Loucy (cell line): ENCODE measurements at regions not wholly inside any gene's neighbourhood (a gene's known extent, or its start where the extent isn't known, plus 50 kb on each side); places are given as distances from the start of the nearest gene placed in this dataset.

Experiments
- H2AFZ ChIP-seq: fragments of 200-600 bp; sonication (generic); 2 replicates; pipeline ENCODE4 v1.6.0; 2016; ENCODE audit warnings: antibody characterized with exemption, mild to moderate bottlenecking, low read length, moderate library complexity
- H3F3A ChIP-seq: fragments of 200-600 bp; 2 replicates; pipeline ENCODE4 v1.6.0; 2016; ENCODE audit warnings: antibody characterized with exemption, low read depth, mild to moderate bottlenecking
- H3K27me3 ChIP-seq: fragments of 200-600 bp; sonication (generic); 2 replicates; pipeline ENCODE4 v1.6.1; 2014; ENCODE audit warnings: low read length, mild to moderate bottlenecking; ENCODE audit not compliant: insufficient read depth, poor library complexity, severe bottlenecking
- H3K36me3 ChIP-seq: fragments of 200-600 bp; sonication (generic); 2 replicates; pipeline ENCODE4 v1.6.1; 2016; ENCODE audit warnings: low read length; ENCODE audit not compliant: insufficient read depth
- H3K4me1 ChIP-seq: fragments of 200-600 bp; sonication (generic); 2 replicates; pipeline ENCODE4 v1.5.1; 2014; ENCODE audit warnings: low read length, mild to moderate bottlenecking; ENCODE audit not compliant: insufficient read depth, poor library complexity, severe bottlenecking
- H3K4me2 ChIP-seq: fragments of 200-600 bp; sonication (generic); 2 replicates; pipeline ENCODE4 v1.6.0; 2014; ENCODE audit warnings: antibody characterized with exemption, low read length, low read depth, mild to moderate bottlenecking; ENCODE audit not compliant: poor library complexity, severe bottlenecking
- H3K4me3 ChIP-seq: fragments of 200-600 bp; sonication (generic); 2 replicates; pipeline ENCODE4 v1.5.1; 2014; ENCODE audit warnings: low read length, mild to moderate bottlenecking, mixed read lengths; ENCODE audit not compliant: poor library complexity, severe bottlenecking
- H3K79me2 ChIP-seq: fragments of 200-600 bp; sonication (generic); 2 replicates; pipeline ENCODE4 v1.6.1; 2014; ENCODE audit warnings: low read length; ENCODE audit not compliant: insufficient read depth
- H3K9ac ChIP-seq: fragments of 200-600 bp; sonication (generic); 2 replicates; pipeline ENCODE4 v1.6.0; 2014; ENCODE audit warnings: mild to moderate bottlenecking, low read depth, low read length, moderate library complexity; ENCODE audit not compliant: poor library complexity, severe bottlenecking
- H3K9me2 ChIP-seq: fragments of 200-600 bp; sonication (generic); replicated peaks from 2 replicates; pipeline ENCODE4 v1.6.1; 2016; ENCODE audit warnings: low read depth, low read length, mixed read lengths
- H3K9me3 ChIP-seq: fragments of 200-600 bp; sonication (generic); 2 replicates; pipeline ENCODE4 v1.6.1; 2014; ENCODE audit warnings: mild to moderate bottlenecking, antibody characterized with exemption, low read length, low read depth; ENCODE audit not compliant: insufficient read depth
- H4K20me1 ChIP-seq: fragments of 200-600 bp; sonication (generic); 2 replicates; pipeline ENCODE4 v1.6.0; 2014; ENCODE audit warnings: antibody characterized with exemption, low read length, mild to moderate bottlenecking; ENCODE audit not compliant: insufficient read depth, poor library complexity, severe bottlenecking
- EZH2phosphoT487 ChIP-seq: fragments of 200-600 bp; IDR thresholded peaks from 2 replicates; pipeline ENCODE4 v1.6.1; 2018; ENCODE audit warnings: antibody characterized with exemption, mild to moderate bottlenecking, moderate library complexity, borderline replicate concordance
- TF ChIP-seq, protein P1 (sequence below): fragments of 200-600 bp; sonication (generic); conservative IDR thresholded peaks from 2 replicates; pipeline ENCODE4 v1.5.1; 2014; ENCODE audit warnings: mild to moderate bottlenecking, antibody characterized with exemption, low read length

DNA sequence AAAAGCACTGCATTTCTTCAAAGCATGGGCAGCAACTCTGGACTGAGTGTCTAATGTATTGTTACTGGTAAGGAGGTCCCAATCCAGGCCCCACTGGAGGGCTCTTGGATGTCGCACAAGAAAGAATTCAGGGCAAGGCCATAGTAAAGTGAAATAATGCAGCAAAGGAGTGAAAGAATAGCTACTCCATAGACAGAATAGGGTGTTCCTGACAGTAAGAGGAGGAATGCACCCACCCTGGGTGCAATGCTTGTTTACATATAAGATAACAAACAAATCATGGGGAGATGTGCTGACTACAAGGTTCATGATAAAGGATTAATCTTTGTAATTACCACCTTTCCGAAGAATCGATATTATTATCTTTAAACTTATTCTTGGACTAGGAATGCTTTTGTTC, 58.8 kb upstream of the ABCC4 start:
- Histone ChIP-seq H4K20me1 (no peaks in the 10 kb centered on the region), H3K4me3 (no peak overlapping the region), H3K9me3 (no peaks in the 10 kb centered on the region; the same call in 1 of the 2 replicates), H3K4me1 (no peaks in the 10 kb centered on the region), H3K9ac (no peak overlapping the region), H3K9me2 (no peaks in the 10 kb centered on the region), H3K4me2 (no peak overlapping the region), H2AFZ (no peak overlapping the region), H3K27me3 (no peaks in the 10 kb centered on the region), H3K79me2 (no peaks in the 10 kb centered on the region), H3F3A (no peaks in the 10 kb centered on the region), H3K36me3 (no peaks in the 10 kb centered on the region)
- no peak for TF ChIP-seq EZH2phosphoT487
- TF ChIP-seq, protein P1, sequence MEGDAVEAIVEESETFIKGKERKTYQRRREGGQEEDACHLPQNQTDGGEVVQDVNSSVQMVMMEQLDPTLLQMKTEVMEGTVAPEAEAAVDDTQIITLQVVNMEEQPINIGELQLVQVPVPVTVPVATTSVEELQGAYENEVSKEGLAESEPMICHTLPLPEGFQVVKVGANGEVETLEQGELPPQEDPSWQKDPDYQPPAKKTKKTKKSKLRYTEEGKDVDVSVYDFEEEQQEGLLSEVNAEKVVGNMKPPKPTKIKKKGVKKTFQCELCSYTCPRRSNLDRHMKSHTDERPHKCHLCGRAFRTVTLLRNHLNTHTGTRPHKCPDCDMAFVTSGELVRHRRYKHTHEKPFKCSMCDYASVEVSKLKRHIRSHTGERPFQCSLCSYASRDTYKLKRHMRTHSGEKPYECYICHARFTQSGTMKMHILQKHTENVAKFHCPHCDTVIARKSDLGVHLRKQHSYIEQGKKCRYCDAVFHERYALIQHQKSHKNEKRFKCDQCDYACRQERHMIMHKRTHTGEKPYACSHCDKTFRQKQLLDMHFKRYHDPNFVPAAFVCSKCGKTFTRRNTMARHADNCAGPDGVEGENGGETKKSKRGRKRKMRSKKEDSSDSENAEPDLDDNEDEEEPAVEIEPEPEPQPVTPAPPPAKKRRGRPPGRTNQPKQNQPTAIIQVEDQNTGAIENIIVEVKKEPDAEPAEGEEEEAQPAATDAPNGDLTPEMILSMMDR: no peak

DNA sequence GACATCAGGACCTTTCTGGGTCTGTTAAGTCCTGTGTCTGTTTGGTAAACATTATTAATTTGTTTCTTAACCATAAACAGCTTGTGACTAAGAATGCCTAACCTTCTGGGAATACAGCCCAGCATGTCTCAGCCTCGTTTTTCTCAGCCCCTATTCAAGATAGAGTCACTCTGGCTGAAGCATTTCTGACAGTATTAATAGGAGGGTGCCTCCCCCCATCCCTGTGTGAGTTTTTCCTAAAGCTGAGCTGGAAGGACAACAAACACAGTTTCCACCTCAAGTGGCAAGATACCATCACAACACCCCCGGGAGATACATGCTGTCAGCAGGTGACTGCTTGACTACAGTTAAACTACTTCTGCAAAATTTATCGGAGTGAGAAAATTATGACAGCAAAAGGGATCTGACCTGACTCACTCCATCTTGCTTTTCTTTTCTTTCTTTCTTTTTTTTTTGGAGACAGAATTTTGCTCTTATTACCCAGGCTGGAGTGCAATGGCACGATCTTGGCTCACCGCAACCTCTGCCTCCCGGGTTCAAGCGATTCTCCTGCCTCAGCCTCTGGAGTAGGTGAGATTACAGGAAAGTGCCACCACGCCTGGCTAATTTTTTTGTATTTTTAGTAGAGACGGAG, 59.3 kb upstream of the ABCC4 start:
- H3F3A ChIP-seq: no peaks in the 10 kb centered on the region
- H3K4me3 ChIP-seq: no peak overlapping the region
- no peaks in the 10 kb centered on the region; the same call in 1 of the 2 replicates for H3K9me3 ChIP-seq
- H3K4me2 ChIP-seq: no peak overlapping the region
- no peaks in the 10 kb centered on the region for H3K27me3 ChIP-seq
- H4K20me1 ChIP-seq: no peaks in the 10 kb centered on the region
- H3K9ac ChIP-seq: no peak overlapping the region
- H3K9me2 ChIP-seq: no peaks in the 10 kb centered on the region
- H3K4me1 ChIP-seq: no peaks in the 10 kb centered on the region
- no peak for TF ChIP-seq EZH2phosphoT487
- TF ChIP-seq, protein P1: no peak
- no peaks in the 10 kb centered on the region for H3K79me2 ChIP-seq
- H3K36me3 ChIP-seq: no peaks in the 10 kb centered on the region
- no peak overlapping the region for H2AFZ ChIP-seq

DNA sequence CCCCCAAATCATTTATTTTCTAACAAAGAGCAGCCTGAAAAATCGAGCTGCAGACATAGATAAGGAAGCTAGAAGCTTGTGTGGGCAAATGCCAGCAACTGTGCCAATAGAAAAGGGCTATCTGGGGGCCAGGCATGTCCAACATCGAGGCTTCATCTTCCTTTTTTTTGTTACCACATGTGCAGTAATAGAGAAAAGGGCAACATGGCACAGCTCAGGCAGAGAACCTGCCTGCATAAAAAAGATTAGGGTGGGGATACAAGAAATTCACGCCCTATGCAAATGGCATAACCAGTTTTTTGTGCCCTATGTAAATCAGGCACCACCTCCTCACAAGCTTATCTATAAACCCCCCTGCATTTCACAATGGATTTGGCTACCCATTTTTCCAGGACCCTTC, 60.4 kb upstream of the ABCC4 start:
- Histone ChIP-seq H2AFZ (no peak overlapping the region), H3K9me3 (no peaks in the 10 kb centered on the region; the same call in 1 of the 2 replicates), H3K4me2 (no peak overlapping the region), H3K4me1 (no peaks in the 10 kb centered on the region), H3K79me2 (no peaks in the 10 kb centered on the region), H3K36me3 (no peaks in the 10 kb centered on the region), H3K4me3 (no peak overlapping the region), H3K27me3 (no peaks in the 10 kb centered on the region), H3K9ac (no peak overlapping the region), H4K20me1 (no peaks in the 10 kb centered on the region), H3K9me2 (no peaks in the 10 kb centered on the region), H3F3A (no peaks in the 10 kb centered on the region)
- TF ChIP-seq EZH2phosphoT487: no peak
- TF ChIP-seq, protein P1: no peak
